ENCODE measurements at regions not wholly inside any gene's neighbourhood (a gene's known extent, or its start where the extent isn't known, plus 50 kb on each side); places are given as distances from the start of the nearest gene placed in this dataset.
A peak's percentile ranks its signal among the peaks of the same experiment; 100 is the strongest.
"Not testable (repeated sequence)": the region's sequence is repeated elsewhere in the genome, so short reads cannot be mapped to it uniquely, and the experiment has no call there.

DNA sequence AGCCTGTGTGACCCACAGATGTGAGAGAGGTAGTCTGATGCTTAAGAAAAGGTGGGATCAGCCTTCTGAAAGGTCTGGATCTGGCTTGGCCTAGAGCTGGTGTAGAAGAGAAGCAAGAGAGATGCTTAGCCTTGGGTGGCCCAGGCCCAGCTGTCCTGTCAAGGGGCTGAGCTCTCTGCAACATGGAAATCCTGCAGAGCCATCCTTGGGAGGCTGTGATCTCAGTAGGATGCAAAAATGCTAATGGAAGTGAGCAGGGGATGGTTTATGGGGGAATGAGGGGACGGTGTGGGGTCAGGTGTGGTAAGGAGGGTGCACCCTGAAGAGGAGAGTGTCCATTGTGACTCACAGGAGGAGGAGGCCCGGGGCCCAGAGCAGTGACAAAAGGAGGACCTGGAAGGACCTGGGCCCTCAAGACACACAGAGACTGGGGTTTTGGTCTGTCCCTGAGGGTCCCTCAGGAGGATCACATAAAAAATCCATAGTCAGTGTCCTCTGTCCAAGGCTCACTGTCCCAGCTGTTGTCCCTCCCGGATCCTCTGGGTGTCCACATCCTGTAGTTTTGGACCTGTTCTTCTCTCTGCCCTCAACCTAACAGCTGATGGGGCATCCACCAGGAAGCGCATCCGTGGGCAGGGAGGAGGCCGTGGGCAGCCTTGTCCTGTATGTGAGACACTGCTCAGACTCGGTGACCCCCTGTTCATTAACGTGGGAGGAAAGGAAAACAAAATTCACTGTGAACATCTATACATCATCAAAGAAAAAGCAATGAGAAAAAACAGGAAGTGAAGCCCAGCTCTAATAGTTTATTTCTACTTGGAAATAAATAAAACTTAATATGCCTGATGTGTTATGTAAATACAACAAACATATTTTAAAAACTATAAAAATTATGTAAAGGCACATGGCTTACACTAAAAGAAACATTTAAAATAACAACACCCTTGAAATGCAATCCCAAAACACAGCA lies 129.8 kb downstream of the ZNF280B start:
- Histone ChIP-seq H3K27me3 (ENCODE audit: insufficient read depth, low read length) (no peaks in the 10 kb centered on the region), H3K4me1 (ENCODE audit: insufficient read depth, low read length) (no peaks in the 10 kb centered on the region), H3K27ac (ENCODE audit: low read depth, low read length) (no peak overlapping the region), H3K4me3 (ENCODE audit: low read length in 2 of 2) (no peak overlapping the region), H3K9me3 (ENCODE audit: control insufficient read depth in 1 of 2, low read length in 2 of 2) (no peaks in the 10 kb centered on the region), H3K36me3 (ENCODE audit: insufficient read depth, low read length) (no peaks in the 10 kb centered on the region)
- Mint-ChIP-seq H3K36me3 (no peaks in the 10 kb centered on the region), H3K4me1 (no peaks in the 10 kb centered on the region), H3K4me3 (no peak overlapping the region), H3K27me3 (peaks cover 14 to 40% of the 10 kb centered on the region in 2 donors), H3K9me3 (no peaks in the 10 kb centered on the region), H3K27ac (no peak overlapping the region)
- DNase-seq: no peak
- intact Hi-C loops (cut with micrococcal nuclease): no loop called here
- ChIA-PET CTCF (ENCODE audit: partially characterized antibody) (interaction anchor here (0.9 kb wide), 1 partner anchor 44 kb away, joined by 3 read pairs; no protein-coding TSS in a partner anchor), POLR2A (ENCODE audit: partially characterized antibody) (no interaction called here)

DNA sequence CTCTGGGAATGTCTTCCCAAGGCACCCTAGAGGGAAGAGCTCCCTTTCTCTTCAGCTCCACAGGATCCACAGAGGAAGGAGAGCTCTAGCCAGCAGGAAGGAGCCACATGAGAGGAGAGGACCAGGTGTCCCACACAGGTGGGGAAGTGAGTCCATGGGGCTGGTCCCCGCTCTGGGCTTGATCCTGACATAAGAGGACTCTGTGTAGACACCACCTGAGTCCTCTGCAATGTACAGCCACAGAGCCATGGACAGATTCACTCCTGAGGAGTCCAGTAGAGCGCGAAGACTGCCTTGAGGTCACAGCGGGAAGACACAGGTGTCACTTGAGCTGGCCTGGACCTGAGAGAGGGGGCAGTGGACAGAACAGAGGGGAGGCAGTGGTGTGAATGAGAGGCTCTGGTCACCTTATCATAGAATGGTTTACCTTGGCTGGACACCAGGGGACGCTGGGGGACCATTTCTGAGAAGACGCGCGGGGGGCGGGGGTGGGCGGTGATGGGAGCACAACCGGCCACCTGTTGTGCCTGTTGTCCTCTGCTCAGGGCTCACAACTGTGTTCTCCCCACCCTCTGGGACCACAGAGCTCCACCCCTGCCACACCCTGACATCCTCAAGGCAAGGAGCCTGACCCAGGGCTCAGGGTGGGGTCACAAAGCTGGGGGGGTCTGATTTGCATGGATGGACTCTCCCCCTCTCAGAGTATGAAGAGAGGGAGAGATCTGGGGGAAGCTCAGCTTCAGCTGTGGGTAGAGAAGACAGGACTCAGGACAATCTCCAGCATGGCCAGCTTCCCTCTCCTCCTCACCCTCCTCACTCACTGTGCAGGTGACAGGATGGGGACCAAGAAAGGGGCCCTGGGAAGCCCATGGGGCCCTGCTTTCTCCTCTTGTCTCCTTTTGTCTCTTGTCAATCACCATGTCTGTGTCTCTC lies 128.2 kb downstream of the ZNF280B start:
- intact Hi-C loops (cut with micrococcal nuclease): no loop called here
- H3K4me1 Mint-ChIP-seq: no peaks in the 10 kb centered on the region
- H3K27ac ChIP-seq (ENCODE audit: low read depth, low read length): no peak overlapping the region

DNA sequence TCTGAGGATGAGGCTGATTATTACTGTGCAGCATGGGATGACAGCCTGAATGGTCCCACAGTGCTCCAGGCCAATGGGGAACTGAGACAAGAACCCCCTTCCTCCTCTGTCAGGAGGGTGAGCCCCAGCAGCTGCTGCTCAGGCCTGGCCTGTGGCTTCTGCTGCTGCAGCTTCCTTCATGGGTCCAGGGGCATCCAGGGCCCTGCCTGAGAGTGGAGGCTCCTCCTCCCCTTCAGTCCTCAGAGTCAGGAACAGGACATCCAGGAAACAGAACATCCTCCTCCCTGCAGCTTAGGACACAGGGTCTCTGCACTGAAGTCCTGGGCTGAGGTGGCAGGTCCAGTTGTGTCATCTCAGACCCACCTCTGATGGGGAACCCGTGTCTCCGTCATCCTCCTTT lies 127.2 kb downstream of the ZNF280B start:
- H3K4me3 Mint-ChIP-seq; DNase-seq; H3K9me3 Mint-ChIP-seq; POLR2A ChIA-PET (ENCODE audit: partially characterized antibody); CTCF ChIA-PET (ENCODE audit: partially characterized antibody); H3K36me3 Mint-ChIP-seq; H3K27me3 ChIP-seq (ENCODE audit: insufficient read depth, low read length); H3K4me3 ChIP-seq (ENCODE audit: low read length in 2 of 2); intact Hi-C loops (cut with micrococcal nuclease); H3K4me1 Mint-ChIP-seq; H3K9me3 ChIP-seq (ENCODE audit: control insufficient read depth in 1 of 2, low read length in 2 of 2); H3K27ac Mint-ChIP-seq; H3K4me1 ChIP-seq (ENCODE audit: insufficient read depth, low read length); H3K27ac ChIP-seq (ENCODE audit: low read depth, low read length); H3K36me3 ChIP-seq (ENCODE audit: insufficient read depth, low read length): not testable (repeated sequence)
- H3K27me3 Mint-ChIP-seq: peaks cover 19 to 44% of the 10 kb centered on the region in 2 donors

More for the DNA sequence above, 128.2 kb downstream of the ZNF280B start:
- no peaks in the 10 kb centered on the region for H3K9me3 ChIP-seq (ENCODE audit: control insufficient read depth in 1 of 2, low read length in 2 of 2)
- Mint-ChIP-seq H3K9me3 (no peaks in the 10 kb centered on the region), H3K27ac (no peak overlapping the region), H3K36me3 (no peaks in the 10 kb centered on the region), H3K4me3 (peak overlapping the region in 1 of 8 donors; percentile 39), H3K27me3 (peaks cover 16 to 39% of the 10 kb centered on the region in 2 donors)
- H3K27me3 ChIP-seq (ENCODE audit: insufficient read depth, low read length): no peaks in the 10 kb centered on the region
- POLR2A ChIA-PET (ENCODE audit: partially characterized antibody): no interaction called here
- no peaks in the 10 kb centered on the region for H3K4me1 ChIP-seq (ENCODE audit: insufficient read depth, low read length)
- H3K4me3 ChIP-seq (ENCODE audit: low read length in 2 of 2): no peak overlapping the region
- no peak for DNase-seq
- CTCF ChIA-PET (ENCODE audit: partially characterized antibody): no interaction called here
- no peaks in the 10 kb centered on the region for H3K36me3 ChIP-seq (ENCODE audit: insufficient read depth, low read length)

DNA sequence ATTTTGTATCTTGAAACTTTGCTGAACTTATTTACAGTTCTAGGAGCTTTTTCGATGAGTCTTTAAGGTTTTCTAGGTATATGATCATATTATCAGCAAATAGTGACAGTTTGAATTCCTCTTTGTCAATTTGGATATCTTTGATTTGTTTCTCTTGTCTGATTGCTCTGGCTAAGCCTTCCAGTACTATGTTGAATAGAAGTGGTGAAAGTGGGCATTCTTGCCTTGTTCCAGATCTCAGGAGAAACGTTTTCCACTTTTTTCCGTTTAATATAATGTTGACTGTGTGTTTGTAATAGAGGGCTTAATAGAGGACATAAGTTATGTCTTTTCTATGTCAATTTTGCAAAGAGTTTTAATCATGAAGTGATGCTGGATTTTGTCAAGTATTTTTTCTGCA lies 124.3 kb downstream of the ZNF280B start:
- no peak for DNase-seq
- ChIA-PET POLR2A (ENCODE audit: partially characterized antibody) (no interaction called here), CTCF (ENCODE audit: partially characterized antibody) (no interaction called here)
- H3K9me3 ChIP-seq (ENCODE audit: control insufficient read depth in 1 of 2, low read length in 2 of 2): no peaks in the 10 kb centered on the region
- H3K27ac ChIP-seq (ENCODE audit: low read depth, low read length): no peak overlapping the region
- no peaks in the 10 kb centered on the region for H3K4me1 ChIP-seq (ENCODE audit: insufficient read depth, low read length)
- no peaks in the 10 kb centered on the region for H3K36me3 ChIP-seq (ENCODE audit: insufficient read depth, low read length)
- H3K4me1 Mint-ChIP-seq: no peaks in the 10 kb centered on the region
- H3K36me3 Mint-ChIP-seq: no peaks in the 10 kb centered on the region
- no peak overlapping the region for H3K4me3 Mint-ChIP-seq
- intact Hi-C loops (cut with micrococcal nuclease): no loop called here
- H3K27ac Mint-ChIP-seq: no peak overlapping the region
- H3K27me3 ChIP-seq (ENCODE audit: insufficient read depth, low read length): no peaks in the 10 kb centered on the region
- H3K4me3 ChIP-seq (ENCODE audit: low read length in 2 of 2): no peak overlapping the region
- no peaks in the 10 kb centered on the region for H3K9me3 Mint-ChIP-seq
- H3K27me3 Mint-ChIP-seq: peaks cover 26 to 47% of the 10 kb centered on the region in 2 donors

DNA sequence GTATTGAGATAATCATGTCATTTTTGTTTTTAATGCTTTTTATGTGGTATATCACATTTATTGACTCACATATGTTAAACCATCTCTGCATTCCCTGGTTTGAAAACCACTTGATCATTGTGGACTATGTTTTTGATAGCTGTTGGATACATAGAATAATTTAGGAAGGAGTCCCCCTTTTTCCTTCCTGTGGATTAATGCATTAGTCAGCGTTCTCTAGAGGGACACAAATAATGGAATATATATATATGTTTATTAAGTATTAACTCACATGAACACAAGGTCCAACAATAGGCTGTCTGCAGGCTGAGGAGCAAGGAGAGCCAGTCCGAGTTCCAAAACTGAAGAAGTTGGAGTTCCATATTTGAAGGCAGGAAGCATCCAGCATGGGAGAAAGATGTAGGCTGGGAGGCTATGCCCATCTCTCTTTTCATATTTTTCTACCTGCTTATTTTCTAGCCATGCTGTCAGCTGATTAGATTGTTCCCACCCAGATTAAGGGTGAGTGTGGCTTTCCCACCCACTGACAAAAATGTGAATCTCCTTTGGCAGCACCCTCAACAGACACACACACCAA lies 123.8 kb downstream of the ZNF280B start:
- H3K9me3 Mint-ChIP-seq: no peaks in the 10 kb centered on the region
- POLR2A ChIA-PET (ENCODE audit: partially characterized antibody): no interaction called here

DNA sequence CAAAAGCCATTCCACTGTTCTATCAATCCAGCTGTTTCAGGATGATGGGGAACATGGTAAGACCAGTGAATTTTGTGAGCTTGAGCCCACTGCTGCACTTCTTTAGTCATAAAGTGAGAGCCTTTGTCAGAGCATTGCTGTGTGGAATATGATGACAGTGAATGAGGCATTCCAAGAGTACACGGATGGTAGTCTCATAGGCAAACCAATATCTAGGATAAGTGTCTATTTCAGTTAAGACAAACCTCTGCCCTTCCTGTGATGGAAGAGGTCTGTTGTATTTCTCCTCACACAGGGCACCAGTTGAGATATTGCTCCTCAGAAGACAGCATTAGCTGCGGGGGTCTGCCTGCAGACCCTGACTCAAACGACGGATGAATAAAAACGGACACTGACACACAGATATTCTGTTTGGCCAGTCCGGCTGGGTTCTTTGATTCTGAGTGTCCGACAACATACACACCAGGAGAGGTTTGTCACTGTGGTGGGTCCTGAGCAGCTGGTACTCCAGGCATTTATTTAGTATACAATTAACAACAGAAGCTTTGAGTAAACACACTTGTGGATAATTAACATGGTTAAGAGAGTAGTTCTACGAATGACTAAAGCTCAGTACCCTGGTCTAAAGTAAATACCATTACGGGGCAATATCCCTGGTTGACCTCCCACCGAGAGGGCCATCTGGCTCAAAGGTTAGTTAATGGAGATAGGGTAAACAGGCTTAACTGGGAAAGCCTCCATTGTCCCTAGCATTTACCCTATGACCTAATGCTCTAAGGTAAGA lies 121.7 kb downstream of the ZNF280B start:
- Mint-ChIP-seq H3K27me3 (peaks cover 24 to 51% of the 10 kb centered on the region in 2 donors), H3K4me1 (no peaks in the 10 kb centered on the region), H3K9me3 (no peaks in the 10 kb centered on the region), H3K4me3 (no peak overlapping the region), H3K36me3 (no peaks in the 10 kb centered on the region), H3K27ac (no peak overlapping the region)
- Histone ChIP-seq H3K27ac (ENCODE audit: low read depth, low read length) (no peak overlapping the region), H3K9me3 (ENCODE audit: control insufficient read depth in 1 of 2, low read length in 2 of 2) (no peaks in the 10 kb centered on the region), H3K4me3 (ENCODE audit: low read length in 2 of 2) (no peak overlapping the region), H3K36me3 (ENCODE audit: insufficient read depth, low read length) (no peaks in the 10 kb centered on the region), H3K4me1 (ENCODE audit: insufficient read depth, low read length) (no peaks in the 10 kb centered on the region), H3K27me3 (ENCODE audit: insufficient read depth, low read length) (no peaks in the 10 kb centered on the region)
- POLR2A ChIA-PET (ENCODE audit: partially characterized antibody): no interaction called here
- intact Hi-C loops (cut with micrococcal nuclease): no loop called here
- CTCF ChIA-PET (ENCODE audit: partially characterized antibody): no interaction called here
- no peak for DNase-seq

More for the DNA sequence above, 123.8 kb downstream of the ZNF280B start:
- CTCF ChIA-PET (ENCODE audit: partially characterized antibody): no interaction called here
- no peaks in the 10 kb centered on the region for H3K9me3 ChIP-seq (ENCODE audit: control insufficient read depth in 1 of 2, low read length in 2 of 2)
- no peak overlapping the region for H3K27ac ChIP-seq (ENCODE audit: low read depth, low read length)
- no peak overlapping the region for H3K4me3 ChIP-seq (ENCODE audit: low read length in 2 of 2)
- no peaks in the 10 kb centered on the region for H3K27me3 ChIP-seq (ENCODE audit: insufficient read depth, low read length)
- Mint-ChIP-seq H3K36me3 (no peaks in the 10 kb centered on the region), H3K4me3 (no peak overlapping the region), H3K27ac (no peak overlapping the region), H3K27me3 (peaks cover 28 to 46% of the 10 kb centered on the region in 2 donors), H3K4me1 (no peaks in the 10 kb centered on the region)
- no peaks in the 10 kb centered on the region for H3K36me3 ChIP-seq (ENCODE audit: insufficient read depth, low read length)
- DNase-seq: no peak
- intact Hi-C loops (cut with micrococcal nuclease): no loop called here
- H3K4me1 ChIP-seq (ENCODE audit: insufficient read depth, low read length): no peaks in the 10 kb centered on the region

All from CD4-positive, alpha-beta memory T cell (primary cell).